Coronary artery (tissue), 2 donors: ENCODE measurements at regions not wholly inside any gene's neighbourhood (a gene's known extent, or its start where the extent isn't known, plus 50 kb on each side); places are given as distances from the start of the nearest gene placed in this dataset.

Experiments
- DNase-seq: peaks from one replicate; pipeline ENCODE4 v3.0.0-alpha.2; 2017; ENCODE audit warnings: low spot score
- H3K27ac ChIP-seq, 2 donors: fragments of 200-600 bp; sonication (generic); one replicate each; pipeline ENCODE4 v1.5.1; 2016 to 2019
- H3K4me3 ChIP-seq: fragments of 200-600 bp; sonication (generic); 2 replicates; pipeline ENCODE4 v1.5.1; 2016; ENCODE audit warnings: mild to moderate bottlenecking, moderate library complexity
- TF ChIP-seq, protein P1 (sequence below): fragments of 200-600 bp; sonication (generic); IDR thresholded peaks from one replicate; pipeline ENCODE4 v1.5.1; 2019; ENCODE audit warnings: antibody characterized with exemption

DNA sequence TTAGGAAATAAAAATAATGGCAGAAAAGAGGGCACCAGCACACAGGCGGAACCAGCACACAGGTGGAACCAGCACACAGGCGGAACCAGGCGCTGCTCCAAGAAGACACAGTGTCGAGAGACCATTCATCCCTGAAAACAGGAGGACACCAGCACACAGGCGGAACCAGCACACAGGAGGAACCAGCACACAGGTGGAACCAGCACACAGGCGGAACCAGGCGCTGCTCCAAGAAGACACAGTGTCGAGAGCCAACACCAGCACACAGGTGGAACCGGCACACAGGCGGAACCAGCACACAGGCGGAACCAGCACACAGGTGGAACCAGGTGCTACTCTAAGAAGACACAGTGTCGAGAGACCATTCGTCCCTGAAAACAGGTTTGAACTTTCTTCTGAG lies 115.5 kb upstream of the TMEM18 start:
- no peak for DNase-seq
- no peak overlapping the region for H3K27ac ChIP-seq
- TF ChIP-seq, protein P1, sequence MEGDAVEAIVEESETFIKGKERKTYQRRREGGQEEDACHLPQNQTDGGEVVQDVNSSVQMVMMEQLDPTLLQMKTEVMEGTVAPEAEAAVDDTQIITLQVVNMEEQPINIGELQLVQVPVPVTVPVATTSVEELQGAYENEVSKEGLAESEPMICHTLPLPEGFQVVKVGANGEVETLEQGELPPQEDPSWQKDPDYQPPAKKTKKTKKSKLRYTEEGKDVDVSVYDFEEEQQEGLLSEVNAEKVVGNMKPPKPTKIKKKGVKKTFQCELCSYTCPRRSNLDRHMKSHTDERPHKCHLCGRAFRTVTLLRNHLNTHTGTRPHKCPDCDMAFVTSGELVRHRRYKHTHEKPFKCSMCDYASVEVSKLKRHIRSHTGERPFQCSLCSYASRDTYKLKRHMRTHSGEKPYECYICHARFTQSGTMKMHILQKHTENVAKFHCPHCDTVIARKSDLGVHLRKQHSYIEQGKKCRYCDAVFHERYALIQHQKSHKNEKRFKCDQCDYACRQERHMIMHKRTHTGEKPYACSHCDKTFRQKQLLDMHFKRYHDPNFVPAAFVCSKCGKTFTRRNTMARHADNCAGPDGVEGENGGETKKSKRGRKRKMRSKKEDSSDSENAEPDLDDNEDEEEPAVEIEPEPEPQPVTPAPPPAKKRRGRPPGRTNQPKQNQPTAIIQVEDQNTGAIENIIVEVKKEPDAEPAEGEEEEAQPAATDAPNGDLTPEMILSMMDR = no peak
- H3K4me3 ChIP-seq = no peak overlapping the region

DNA sequence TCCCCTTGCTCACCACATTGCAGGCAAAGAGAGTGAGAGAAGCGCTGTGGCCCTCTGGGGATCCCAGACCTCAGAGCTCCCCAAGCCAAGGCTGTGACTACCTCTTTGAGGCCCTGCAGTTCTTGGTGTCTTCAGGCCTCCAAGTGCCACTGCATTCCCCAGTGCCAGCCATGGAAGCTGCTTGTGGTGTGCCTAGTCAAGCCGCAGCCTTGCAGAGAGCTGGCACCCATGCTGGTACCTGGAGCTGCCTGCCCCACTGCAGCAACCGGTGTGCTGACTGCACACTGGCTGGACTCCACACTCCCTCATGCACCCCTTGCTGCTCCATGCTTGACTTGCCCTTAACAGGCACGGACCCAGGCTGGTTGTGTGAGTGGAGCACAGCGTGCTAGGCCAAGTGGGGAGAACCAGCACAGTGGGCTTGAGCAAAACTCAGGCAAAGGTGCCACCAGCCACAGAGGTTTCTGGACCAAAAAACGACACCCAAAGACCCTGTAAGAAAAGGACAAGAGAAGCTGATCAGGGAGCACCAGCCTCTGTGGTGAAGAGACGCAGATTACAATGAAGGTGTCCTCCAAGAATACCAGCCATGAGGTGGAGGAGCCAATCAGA lies 113.5 kb upstream of the TMEM18 start:
- no peak for DNase-seq
- H3K27ac ChIP-seq = no peak overlapping the region
- TF ChIP-seq, protein P1 = no peak
- no peak overlapping the region for H3K4me3 ChIP-seq

DNA sequence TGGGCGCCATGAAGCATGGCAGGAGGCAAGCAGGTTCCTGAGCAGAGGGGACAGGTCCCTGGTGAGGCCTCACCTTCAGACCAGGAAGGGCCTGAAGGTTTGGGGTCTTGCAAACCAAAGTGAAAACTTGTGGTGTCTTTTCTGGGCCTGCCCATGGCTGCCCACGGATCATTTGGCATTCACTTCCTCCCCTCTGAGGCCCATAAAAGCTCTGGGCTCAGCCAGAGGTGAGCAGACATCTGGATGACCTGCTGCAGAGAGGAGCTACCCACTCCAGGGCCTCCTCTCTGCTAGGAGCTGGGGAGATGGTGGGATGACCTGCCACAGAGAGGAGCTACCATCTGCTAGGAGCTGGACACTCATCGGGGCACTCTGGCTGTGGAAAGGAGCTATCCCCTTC lies 112.9 kb upstream of the TMEM18 start:
- TF ChIP-seq, protein P1 = no peak
- DNase-seq = no peak
- no peak overlapping the region for H3K27ac ChIP-seq
- no peak overlapping the region for H3K4me3 ChIP-seq

DNA sequence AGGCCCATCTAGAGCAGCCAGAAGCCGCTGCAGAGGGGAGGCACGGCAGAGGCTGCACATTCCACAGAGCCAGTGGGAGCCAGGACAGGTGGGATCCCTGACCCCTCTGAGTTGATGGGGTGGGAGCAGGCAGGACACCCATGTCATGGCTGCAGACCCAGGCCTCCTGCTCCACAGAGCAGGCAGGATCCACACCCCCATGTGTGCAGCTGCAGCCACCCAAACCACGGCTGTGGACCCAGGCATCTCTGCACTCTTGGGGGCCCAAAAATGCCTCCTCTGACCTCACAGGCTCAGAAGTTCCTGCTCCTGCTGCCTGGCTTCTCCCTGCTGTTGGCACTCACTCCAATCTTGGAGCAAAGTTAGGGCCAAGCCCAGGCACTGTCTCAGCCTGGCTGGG lies 112.3 kb upstream of the TMEM18 start:
- TF ChIP-seq, protein P1 = no peak
- H3K4me3 ChIP-seq = no peak overlapping the region
- H3K27ac ChIP-seq = no peak overlapping the region
- no peak for DNase-seq

DNA sequence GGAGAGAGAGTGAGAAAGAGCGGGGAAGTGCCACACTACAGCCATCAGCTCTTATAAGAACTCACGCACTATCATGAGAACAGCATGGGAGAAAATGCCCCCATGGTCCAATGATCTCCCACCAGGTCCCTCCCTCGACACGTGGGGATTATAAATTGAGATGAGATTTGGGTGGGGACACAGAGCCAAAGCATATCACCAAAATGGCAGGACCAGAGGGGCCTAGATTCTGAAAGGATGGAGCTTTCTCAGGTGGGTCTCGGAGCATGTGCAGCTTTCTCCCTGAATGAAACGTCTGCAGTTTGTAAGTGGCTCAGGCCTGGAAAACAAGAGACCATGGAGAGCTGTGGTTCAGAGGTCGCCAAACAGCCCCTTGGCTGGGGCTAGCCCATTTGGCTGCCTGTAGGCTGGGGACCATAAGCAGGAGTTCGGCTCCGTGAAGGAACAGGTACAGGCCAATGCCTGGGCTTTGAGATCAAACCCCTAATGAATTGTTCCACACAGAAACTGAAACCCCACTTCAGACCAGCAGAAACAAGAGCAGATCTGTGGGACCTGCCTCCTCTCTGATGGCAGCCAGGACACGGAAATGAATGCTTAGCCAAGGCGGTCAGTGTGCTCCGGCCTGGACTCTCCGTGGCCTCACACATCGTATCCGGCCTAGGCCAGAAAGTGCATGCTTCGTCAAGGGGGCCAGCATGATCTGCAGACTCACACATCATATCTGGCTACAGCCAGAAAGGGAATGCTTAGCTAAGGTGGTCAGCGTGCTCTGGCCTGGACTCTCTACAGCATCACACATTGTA lies 111.2 kb upstream of the TMEM18 start:
- TF ChIP-seq, protein P1 = no peak
- DNase-seq = no peak
- Histone ChIP-seq H3K27ac (no peak overlapping the region), H3K4me3 (no peak overlapping the region)

DNA sequence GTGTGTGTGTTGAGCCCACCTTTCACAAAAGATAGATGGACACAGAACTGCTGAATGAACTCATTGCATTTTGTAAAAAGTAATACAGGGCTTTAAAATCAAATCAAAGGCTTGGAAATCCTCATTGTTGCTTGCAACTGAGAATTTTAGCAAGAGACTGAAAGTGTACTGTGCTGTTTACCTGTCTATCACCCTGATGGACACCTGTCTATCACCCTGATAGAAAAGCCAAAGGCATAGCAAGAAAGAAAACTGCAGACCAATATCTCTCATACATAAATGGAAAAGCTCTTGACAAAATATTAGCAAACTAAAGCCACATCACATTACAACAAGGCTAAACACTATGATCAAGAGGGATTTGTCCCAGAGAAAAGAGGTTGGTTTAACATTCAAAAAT lies 107.5 kb upstream of the TMEM18 start:
- no peak for DNase-seq
- no peak overlapping the region for H3K27ac ChIP-seq
- TF ChIP-seq, protein P1 = no peak
- H3K4me3 ChIP-seq = no peak overlapping the region

DNA sequence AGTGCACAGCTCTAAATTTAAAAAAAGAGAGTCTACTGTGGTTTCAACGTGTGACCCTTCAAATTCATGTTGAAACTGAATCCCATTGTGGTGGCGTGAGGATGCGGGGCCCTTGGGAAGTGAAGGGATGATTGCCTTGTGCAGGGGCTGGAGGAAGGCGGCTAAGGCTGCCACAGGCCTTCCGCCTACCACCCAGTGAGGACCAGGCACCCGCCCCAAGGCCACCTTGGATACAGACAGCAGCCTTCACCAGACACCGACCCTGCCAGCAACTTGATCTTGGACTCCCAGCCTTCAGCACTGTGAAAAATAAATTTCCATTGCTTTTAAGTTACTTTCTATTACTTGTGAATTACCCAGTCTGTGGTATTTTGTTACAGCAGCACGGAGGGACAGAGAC lies 103.4 kb upstream of the TMEM18 start:
- H3K27ac ChIP-seq = no peak overlapping the region
- TF ChIP-seq, protein P1 = no peak
- no peak for DNase-seq
- H3K4me3 ChIP-seq = no peak overlapping the region
